ENCODE measurements at regions not wholly inside any gene's neighbourhood (a gene's known extent, or its start where the extent isn't known, plus 50 kb on each side); places are given as distances from the start of the nearest gene placed in this dataset.
"Not testable (repeated sequence)": the region's sequence is repeated elsewhere in the genome, so short reads cannot be mapped to it uniquely, and the experiment has no call there.

DNA sequence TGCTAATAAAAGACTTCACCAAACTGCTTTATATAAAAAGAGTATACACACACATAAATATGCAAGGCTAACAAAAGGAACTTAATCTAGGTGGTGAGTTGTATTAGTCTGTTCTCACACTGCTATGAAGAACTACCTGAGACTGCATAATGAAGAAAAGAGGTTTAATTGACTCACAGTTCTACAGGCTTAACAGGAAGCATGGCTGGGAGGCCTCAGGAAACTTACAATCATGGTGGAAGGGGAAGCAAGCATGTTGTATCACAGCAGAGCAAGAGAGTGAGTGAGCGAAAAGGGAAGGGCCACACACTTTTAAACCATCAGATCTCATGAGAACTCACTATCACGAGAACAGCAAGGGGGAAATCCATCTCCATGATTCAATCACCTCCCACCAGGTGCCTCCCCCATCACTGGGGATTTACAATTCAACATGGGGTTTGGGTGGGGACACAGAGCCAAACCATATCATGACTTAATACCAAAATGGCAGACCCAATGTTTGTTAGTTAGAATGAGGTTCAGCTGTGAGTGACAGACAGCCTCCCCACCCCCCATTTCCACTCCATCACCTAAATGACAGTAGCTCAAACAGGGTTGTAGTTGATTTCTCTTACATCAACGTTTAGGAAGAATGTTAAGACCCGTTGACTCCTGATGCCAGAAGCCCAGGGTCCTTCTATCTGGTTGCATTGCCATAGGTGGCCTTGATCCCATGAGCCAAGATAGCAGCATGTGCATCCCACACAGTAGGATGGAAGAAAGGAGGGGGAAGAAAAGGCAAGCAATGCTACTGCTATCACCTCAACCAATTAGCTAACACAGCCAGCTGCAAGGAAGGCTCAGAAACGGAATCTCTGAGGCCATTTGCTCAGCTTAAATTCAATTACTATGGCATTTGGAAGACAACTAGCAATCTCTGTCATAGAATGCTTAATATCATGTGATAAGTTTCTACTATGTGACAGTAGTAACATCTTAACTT, 77.0 kb downstream of the CCDC71L start:
- FAIRE-seq: no peak

DNA sequence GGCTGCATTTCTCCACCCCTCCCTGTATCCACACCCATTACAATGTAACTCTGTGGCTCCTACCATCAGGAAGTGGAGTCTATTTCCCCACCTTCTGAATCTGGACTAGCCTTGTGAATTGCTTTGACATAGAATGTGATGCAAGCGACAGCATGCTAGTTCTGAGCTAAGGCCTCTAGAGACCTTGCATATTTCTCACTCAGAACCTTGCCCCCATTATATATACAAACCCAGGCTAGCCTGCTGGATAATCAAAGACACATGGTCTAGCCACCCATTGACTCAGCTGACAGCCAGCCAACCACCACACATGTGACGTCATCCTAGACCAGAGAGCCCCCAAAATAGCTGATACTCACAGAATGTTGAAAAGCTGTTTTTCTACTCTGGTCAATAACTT, 77.9 kb downstream of the CCDC71L start:
- FAIRE-seq: no peak

DNA sequence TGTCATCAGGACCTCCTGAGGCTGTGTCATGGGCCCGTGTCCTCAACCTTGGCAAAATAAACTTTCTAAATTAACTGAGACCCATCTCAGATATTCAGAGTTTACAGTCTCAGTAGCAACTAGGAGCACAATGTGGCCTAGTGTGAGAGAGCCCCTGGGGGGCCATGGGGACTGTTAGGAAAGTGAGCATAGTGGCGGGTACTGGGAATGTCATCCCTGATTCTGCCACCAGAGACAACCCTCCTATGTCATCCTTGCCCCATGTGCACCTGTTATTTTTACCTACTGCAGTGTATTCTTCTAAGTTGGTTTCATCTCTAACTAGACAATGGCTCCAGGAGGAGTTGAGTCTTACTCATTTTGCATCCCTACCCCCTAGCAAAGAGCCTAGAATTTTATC, 78.6 kb downstream of the CCDC71L start:
- FAIRE-seq: no peak

DNA sequence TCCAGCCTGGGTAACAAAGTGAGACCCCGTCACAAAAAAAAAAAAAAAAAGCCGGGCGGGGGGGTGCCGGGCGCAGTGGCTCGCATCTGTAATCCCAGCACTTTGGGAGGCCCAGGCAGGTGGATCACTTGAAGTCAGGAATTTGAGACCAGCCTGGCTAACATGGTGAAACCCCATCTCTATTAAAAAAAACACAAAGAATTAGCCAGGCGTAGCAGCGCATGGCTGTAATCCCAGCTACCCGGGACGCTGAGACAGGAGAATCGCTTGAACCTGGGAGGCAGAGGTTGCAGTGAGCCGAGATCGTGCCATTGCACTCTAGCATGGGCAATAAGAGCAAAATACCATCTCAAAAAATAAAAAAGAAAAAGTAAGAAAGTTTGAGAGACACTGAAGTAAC, 81.9 kb downstream of the CCDC71L start:
- FAIRE-seq: not testable (repeated sequence)

DNA sequence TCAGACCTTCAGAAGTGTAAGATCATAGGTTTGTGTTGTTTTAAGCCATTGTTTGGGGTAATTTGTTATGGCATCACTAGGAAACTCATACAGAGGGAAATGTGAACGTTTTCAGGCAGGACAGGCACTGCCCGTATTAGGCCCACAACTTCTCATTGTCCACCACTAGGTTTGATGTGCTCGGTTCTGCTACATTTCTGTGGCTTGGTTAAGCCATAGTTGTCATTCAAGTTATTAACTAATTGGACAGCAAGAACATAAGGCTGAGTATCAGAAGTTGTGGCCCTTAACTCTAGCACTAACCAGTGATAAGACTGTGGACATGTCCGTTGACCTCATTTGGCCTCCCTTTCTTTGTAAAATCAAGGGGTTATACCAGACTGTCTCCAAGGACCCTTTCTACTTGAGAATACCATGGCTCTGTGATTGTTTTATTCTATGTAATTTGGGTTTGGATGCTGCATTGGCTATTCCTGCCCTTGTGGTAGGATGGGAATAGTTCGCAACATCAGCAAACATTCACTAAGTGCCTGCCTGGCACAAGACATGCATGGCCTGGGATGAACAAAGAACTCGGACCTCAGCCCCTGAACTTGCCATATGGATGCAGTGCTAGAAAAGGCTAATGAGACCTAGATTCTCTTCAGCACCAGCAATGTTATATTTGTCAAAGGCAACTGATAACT, 85.7 kb downstream of the CCDC71L start:
- no peak for FAIRE-seq

DNA sequence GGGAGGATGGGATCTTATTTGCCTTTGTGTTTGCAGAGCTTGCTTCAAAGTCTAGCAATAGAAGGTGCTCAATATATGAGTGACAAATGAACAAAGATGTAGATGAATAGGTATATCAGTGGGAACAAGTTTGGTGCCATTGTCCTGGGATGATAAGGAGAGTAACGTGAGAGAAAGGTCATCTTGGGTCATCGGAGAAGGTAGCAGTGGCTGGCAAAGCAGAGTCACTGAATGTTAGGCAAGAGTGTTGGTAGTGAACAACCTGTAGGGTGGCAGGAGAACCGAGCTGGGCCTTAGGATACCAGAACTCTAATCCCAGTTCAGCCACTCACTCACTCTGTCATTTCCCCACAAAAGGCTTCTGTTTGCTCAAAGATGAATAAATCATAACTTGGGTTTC, 87.2 kb downstream of the CCDC71L start:
- no peak for FAIRE-seq

DNA sequence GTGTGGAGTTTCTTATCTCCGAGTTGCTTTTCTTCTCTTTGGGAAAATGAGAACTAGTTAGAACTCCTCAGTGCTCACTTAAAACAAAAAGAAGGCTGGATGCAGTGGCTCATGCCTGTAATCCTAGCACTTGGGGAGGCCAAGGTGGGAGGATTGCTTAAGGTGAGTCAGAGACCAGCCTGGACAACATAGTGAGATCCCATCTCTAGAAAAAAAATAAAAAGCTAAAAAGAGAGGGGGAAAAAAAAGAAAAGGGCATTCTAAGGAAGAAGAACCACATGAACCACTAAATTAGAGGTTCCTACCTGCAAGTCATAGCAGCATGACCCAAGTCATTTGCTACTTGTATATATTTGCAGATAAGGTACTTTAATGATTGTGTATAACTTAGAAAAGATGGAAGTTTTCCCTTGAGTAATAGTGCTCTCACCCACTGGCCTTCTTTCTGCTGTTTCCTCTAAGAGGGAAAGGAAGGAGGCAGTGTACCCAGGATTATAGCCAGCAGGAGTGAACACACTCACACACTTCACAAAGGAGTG, 87.8 kb downstream of the CCDC71L start:
- no peak for FAIRE-seq

DNA sequence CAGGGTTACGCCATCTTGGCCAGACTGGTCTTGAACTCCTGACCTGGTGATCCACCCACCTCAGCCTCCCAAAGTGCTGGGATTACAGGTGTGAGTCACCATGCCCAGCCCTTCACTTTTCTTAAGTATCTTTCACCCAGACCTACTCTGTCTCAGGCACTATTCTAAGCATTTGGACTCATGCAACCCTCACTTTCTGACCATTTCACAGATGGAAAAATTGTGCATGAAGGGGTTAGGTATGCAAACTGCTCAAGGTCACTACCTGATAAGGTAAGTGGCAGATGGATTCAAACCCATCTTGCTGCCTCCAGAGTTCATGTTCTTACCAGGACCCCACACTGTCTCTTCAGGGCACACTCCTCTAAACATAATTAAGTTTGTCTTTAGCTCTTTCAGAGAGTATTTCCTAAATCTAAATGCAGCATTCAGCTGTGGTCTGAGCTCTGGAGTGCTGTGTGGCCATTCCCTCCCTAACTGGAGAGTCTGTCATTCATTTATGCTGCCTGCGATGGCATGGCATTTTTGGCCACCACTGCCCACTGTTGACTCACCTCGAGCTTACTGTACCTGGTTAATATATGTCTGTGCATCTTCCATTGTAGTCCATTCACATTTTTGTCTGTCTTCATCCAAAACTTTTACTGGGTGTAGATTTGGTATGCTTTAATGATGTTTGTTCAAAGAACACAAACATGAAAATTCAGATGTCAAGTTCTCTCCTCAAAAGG, 88.4 kb downstream of the CCDC71L start:
- FAIRE-seq: no peak

DNA sequence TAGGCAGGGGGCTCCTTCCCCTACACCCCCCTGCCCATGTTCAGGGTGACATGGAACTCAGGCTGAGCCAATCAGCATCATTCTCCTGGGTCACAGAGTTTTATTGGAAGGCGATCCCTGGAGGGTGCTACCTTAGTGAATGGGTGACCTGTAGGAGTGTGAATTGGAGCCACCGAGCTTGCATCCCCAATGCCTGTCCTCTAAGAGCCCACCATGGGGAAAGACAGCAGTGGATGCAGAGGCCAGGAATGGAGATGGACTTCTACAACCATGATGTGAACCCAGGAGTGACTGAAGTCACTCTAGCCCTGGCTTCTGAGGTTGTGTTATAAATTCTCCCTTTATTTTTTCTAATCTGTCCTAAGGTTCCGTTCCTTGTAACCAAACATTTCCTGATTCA, 89.4 kb downstream of the CCDC71L start:
- FAIRE-seq: no peak

DNA sequence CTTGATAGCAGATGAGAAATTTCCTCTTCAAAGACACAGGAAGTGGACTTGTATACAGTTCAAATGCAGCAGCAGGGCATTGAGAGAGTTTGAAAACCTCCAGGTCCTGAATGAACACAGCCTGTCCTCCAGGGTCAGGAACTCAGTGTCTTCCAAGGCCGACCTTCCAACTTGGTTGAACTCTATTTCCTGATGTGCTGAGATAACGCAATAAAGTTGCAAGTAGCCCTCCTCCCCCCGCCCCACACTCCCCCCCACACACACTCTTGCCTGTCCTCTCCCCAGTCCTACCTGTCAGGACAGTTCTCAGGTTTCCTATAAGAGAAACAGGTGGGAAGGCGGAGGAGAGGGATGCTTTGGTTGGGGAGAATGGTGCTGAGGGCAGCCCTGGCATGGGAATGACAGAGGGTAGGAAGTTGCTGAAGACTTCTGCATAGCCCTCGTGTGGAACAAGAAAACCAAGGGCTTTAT, 90.0 kb downstream of the CCDC71L start:
- FAIRE-seq: no peak

DNA sequence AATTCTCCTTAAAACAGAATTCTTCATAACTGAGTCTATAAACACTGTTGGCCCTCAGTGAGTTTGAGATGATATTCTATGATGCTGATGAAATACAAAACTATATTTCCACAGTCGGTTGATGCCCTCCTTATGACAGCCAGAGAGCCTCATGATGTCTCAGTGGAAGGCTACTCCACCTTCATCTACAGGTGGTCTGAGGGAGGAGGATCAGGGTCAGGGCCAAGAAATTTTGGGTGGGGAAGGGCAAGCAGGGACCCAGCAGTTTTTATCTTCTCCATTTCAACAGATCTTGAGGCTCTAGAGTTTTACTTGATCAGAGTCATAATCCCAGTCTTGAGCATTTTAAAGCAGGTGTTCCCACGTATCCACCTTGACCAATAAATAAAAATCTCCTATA, 90.8 kb downstream of the CCDC71L start:
- FAIRE-seq: no peak

DNA sequence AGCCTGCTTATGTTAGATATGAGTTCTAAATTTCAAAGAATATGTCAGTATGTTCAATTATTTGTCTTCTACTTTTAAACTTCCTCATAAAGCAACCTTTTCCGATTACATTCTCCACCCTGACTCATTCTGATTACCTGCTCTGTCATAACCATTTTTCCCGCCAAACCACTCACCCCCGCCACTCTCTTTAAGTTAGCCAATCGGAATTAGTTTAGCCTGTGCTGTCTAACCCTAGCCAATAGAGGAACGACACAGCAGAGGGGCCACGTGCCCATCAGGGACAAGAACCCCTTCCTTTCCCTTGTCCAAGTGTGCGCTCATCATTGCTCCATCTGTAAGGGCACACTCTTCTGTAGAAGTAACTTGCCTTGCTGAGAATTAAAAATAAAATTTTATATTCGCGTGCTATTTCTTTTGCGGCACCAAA, 91.4 kb downstream of the CCDC71L start:
- FAIRE-seq: no peak

DNA sequence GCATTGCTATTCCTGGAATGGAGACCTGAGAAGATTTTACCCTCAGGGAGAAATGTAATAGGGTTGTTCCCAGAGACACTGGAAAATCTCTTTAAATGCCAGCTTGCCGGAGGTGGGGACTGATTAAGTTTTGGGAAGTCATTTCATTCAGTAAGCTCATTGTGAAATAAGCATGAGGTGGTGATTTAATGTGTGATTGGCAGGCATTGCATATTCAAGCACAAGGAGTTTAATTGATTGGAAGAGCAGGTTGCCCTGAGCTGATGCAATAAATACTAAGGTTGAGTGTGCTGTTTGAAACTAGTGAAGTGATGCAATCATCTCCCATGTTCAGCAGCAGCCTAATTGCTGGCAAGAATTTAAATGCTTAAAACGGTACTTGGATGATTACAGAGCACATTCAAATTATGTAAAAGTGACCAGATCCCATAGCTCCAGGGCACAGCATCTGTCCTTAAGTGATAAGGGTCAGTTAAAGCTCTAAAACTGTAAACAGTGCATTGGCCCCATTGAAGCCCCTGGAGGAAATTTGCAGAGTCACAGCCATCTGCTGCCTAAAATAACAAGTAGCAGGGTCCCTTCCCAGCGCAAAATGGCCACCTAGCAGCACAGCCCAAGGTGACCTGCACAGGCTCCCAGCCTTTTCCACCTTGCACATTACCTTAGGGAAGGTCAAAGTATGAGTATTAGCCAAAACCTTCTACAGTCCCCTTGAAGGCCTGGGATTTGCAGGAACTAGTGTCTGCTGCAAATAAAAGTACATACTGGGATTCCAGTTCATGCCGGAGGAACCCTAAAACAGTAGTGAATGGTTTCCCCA, 92.1 kb downstream of the CCDC71L start:
- FAIRE-seq: no peak

DNA sequence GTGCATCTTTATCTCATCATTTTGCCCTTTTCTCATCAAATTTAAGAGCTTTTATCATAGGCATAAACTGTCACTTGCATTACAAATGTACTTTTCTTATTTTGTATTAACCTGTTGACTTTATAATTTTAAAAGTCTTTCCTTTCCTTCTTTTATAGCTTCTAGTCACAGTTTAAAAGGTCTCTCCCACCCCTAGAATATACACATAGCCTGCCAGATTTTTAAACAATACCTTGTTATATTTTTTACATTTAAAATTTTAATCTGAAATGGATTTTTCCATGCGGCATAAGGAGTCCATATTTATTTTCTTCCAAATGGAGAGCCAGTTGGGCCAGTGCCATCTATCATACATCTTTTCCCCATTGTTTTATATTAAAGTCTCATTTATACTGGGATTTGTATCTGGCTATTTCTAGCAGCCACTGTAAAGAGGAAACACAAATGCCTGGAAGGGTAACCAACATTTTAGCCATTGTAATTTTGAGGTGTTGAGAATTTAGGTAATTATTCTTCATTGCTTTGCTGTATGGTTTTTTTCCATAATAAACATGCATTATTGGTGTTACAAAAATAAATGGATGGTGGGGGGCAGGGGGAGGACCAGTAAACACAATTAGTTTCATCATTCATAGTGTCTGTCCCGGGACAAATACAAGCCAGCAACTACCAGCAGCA, 92.8 kb downstream of the CCDC71L start:
- FAIRE-seq: no peak

DNA sequence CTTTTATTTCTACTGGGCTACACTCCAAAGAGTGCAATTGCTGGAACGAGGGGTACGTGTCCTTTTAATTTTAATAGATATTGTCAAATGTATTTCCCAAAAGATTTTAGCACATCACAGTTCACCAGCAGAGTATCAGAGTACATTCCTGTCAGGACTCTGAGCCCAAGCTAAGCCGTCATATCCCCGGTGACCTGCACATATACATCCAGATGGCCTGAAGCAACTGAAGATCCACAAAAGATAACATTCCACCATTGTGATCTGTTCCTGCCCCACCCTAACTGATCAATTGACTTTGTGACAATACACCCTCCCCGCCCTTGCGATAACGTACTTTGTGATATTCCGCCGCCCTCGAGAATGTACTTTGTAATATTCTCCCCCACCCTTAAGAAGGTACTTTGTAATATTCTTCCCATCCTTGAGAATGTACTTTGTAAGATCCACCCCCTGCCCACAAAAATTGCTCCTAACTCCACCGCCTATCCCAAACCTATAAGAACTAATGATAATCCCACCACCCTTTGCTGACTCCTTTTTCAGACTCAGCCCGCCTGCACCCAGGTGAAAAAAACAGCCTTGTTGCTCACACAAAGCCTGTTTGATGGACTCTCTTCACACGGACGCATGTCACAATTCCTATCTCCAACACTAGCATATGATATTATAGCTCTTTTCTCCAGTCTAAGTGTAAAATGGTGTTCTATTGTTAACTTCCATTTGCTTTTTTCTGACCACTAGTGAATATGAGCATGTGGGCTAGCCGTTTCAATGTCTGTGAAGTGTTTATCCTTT, 93.6 kb downstream of the CCDC71L start:
- FAIRE-seq: not testable (repeated sequence)

DNA sequence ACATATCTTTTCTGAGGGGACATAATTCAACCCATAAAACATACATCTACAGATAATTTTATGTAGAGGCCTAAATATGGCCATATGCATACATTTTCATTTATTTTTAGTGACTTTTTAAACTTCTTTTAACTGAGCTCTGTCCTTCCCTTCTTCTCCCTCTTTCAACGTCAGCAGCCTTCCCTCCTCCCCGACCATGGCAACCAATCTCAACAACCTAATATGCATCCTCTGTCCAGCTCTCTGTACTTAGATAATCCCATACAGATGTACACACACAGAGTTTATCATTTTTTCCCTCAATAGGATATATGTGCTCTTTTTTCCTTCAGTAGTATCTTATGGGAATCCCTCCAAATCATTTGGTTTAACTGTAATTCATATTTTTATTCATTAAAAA, 94.3 kb downstream of the CCDC71L start:
- no peak for FAIRE-seq

DNA sequence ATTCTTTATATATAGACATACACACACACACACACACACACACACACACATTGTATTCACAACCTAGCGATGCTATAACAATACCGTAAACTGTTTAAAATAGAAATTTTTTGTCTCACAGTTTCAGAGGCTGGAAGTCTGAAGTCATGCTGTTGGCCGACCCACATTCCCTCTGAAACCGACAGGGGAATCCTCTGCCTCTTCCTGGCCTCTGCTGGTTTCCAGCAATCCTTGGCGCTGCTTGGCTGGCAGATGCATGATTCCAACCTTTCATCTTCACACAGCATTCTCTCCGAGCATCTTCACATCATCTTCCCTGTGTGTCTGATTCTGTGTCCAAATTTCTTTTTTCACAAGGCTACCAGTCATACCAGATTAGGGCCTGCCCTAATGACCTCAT, 94.8 kb downstream of the CCDC71L start:
- no peak for FAIRE-seq

DNA sequence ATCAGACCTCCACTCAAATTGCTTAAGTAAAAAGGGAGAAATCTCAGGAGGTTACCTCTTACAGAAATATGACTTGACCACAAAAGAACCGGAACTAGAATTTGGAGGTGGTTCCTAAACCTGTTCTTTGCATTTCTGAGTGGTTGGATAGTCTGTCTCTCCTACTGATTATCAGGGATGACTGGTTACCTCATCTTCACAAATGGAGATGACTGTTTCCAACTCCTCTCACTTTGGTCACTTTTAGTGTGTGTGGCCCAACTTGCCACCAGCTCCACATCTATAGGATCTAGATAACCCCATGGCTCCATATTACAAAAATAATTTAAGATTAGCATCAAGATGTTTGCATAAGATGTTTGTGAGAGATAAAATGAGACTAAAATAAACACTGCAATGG, 95.5 kb downstream of the CCDC71L start:
- no peak for FAIRE-seq

DNA sequence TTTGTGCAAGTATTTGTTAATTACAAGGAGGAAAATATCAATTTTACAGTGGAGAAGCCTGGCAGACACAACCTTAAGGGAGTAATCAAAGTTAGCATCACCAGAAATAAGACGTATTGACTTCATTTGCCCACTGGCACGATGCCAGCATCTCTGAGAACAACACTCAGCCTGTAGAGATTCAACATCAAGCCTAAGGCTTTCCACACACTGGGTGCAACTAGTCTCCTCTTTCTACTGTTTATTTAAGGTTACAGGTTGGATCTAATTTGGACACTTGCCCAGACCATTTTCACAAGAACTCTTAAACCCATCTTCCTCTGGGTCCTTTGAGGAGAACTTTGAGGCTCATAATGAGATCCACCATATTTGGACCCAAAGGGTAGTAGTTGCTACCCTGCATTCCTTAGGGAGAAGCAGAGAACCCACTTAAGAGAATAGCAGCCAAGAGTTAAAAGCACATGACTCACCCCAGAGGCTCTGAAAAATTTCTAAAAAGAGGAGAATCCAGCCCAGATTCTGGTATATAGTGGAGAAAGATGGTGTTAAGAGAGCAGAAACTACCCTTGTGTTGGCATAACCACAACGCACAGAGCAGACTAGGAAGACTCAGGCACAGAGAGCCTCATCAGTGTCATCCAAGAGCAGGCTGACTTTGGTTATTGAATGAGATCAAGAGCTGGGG, 97.3 kb downstream of the CCDC71L start:
- FAIRE-seq: no peak
